Breast epithelium (tissue), 3 donors: ENCODE measurements at regions not wholly inside any gene's neighbourhood (a gene's known extent, or its start where the extent isn't known, plus 50 kb on each side); places are given as distances from the start of the nearest gene placed in this dataset.

ENCODE experiments used
- CTCF ChIP-seq, 3 donors: fragments of 450-650 bp; IDR thresholded peaks; one replicate each; pipeline ENCODE4 v1.5.1; 2016 to 2017; ENCODE audit warnings: antibody characterized with exemption in 3 of 3, mild to moderate bottlenecking in 3 of 3, moderate library complexity in 3 of 3
- POLR2A ChIP-seq: fragments of 450-650 bp; IDR thresholded peaks from one replicate; pipeline ENCODE4 v1.6.1; 2016; ENCODE audit warnings: antibody characterized with exemption, mild to moderate bottlenecking, moderate library complexity

GRCh38 chr2:142601794-142602193 lies 275.7 kb upstream of the KYNU start:
- TF ChIP-seq CTCF (IDR thresholded peaks at IDR 0.05) (no peak), POLR2A (no peak)
